SK-N-SH treated with all-trans-retinoic acid at 6 μM for 48 hours (cell line): ENCODE measurements at regions not wholly inside any gene's neighbourhood (a gene's known extent, or its start where the extent isn't known, plus 50 kb on each side); places are given as distances from the start of the nearest gene placed in this dataset.
"Not testable (repeated sequence)": the region's sequence is repeated elsewhere in the genome, so short reads cannot be mapped to it uniquely, and the experiment has no call there.

Experiments used
- ATAC-seq: fragments of 200-7000 bp; cut with Tn5 transposase; 3 replicates; pipeline ENCODE4 v1.9.1; 2020; ENCODE audit warnings: mild to moderate bottlenecking, moderate library complexity
- ARNTL ChIP-seq: fragments of 450-650 bp; formaldehyde crosslinking; IDR thresholded peaks from 2 replicates; pipeline ENCODE4 v1.5.0; 2020; ENCODE audit warnings: low read depth, mild to moderate bottlenecking, moderate library complexity, borderline replicate concordance
- BACH2 ChIP-seq: fragments of 250-450 bp; sonication (Bioruptor Pico); IDR thresholded peaks from 2 replicates; pipeline ENCODE4 v1.9.0; 2021; ENCODE audit warnings: mild to moderate bottlenecking, borderline replicate concordance
- CREB5 ChIP-seq: fragments of 250-450 bp; sonication (Bioruptor Pico); IDR thresholded peaks from 2 replicates; pipeline ENCODE4 v1.5.1; 2020; ENCODE audit warnings: low read depth, mild to moderate bottlenecking, moderate library complexity
- CSDC2 ChIP-seq: fragments of 250-450 bp; sonication (Bioruptor Pico); IDR thresholded peaks from 2 replicates; pipeline ENCODE4 v1.5.0; 2020; ENCODE audit warnings: mild to moderate bottlenecking, moderate library complexity
- ESRRG ChIP-seq: fragments of 250-450 bp; sonication (Bioruptor Pico); IDR thresholded peaks from 2 replicates; pipeline ENCODE4 v1.6.1; 2021; ENCODE audit warnings: mild to moderate bottlenecking
- GLIS3 ChIP-seq: fragments of 250-450 bp; sonication (Bioruptor Pico); IDR thresholded peaks from 2 replicates; pipeline ENCODE4 v1.5.0; 2020; ENCODE audit warnings: mild to moderate bottlenecking, moderate library complexity
- OSR1 ChIP-seq: fragments of 250-450 bp; sonication (Bioruptor Pico); IDR thresholded peaks from 2 replicates; pipeline ENCODE4 v1.8.0; 2022; ENCODE audit warnings: moderate library complexity, mild to moderate bottlenecking, inconsistent platforms
- PPARA ChIP-seq: fragments of 250-450 bp; sonication (Bioruptor Pico); IDR thresholded peaks from 2 replicates; pipeline ENCODE4 v1.5.0; 2020; ENCODE audit warnings: mild to moderate bottlenecking, borderline replicate concordance
- RARB ChIP-seq: fragments of 250-450 bp; sonication (Bioruptor Pico); IDR thresholded peaks from 2 replicates; pipeline ENCODE4 v1.8.0; 2021; ENCODE audit warnings: mild to moderate bottlenecking, moderate library complexity
- SNAI2 ChIP-seq: fragments of 250-450 bp; sonication (Bioruptor Pico); IDR thresholded peaks from 2 replicates; pipeline ENCODE4 v1.5.0; 2020; ENCODE audit warnings: mild to moderate bottlenecking, moderate library complexity
- TCF4 ChIP-seq: fragments of 250-450 bp; sonication (Bioruptor Pico); IDR thresholded peaks from 2 replicates; pipeline ENCODE4 v1.8.0; 2021; ENCODE audit warnings: mild to moderate bottlenecking, moderate library complexity, borderline replicate concordance
- TOX ChIP-seq: fragments of 250-450 bp; sonication (Bioruptor Pico); IDR thresholded peaks from 2 replicates; pipeline ENCODE4 v1.8.0; 2021; ENCODE audit warnings: mild to moderate bottlenecking, moderate library complexity, borderline replicate concordance
- TSHZ2 ChIP-seq: fragments of 250-450 bp; sonication (Bioruptor Pico); IDR thresholded peaks from 2 replicates; pipeline ENCODE4 v1.5.0; 2020; ENCODE audit warnings: mild to moderate bottlenecking, moderate library complexity
- ZC3H10 ChIP-seq: fragments of 250-450 bp; sonication (Bioruptor Pico); IDR thresholded peaks from 2 replicates; pipeline ENCODE4 v1.5.1; 2021; ENCODE audit warnings: mild to moderate bottlenecking, moderate library complexity
- ZFP3 ChIP-seq: fragments of 250-450 bp; sonication (Bioruptor Pico); IDR thresholded peaks from 2 replicates; pipeline ENCODE4 v1.5.0; 2020; ENCODE audit warnings: mild to moderate bottlenecking, moderate library complexity
- ZFP30 ChIP-seq: fragments of 450-650 bp; formaldehyde crosslinking; IDR thresholded peaks from 2 replicates; pipeline ENCODE4 v1.5.0; 2022; ENCODE audit warnings: mild to moderate bottlenecking, moderate library complexity
- ZNF565 ChIP-seq: fragments of 450-650 bp; formaldehyde crosslinking; conservative IDR thresholded peaks from 2 replicates; pipeline ENCODE4 v1.5.0; 2020; ENCODE audit warnings: low read depth, mild to moderate bottlenecking, moderate library complexity
- ZNF70 ChIP-seq: fragments of 450-650 bp; formaldehyde crosslinking; IDR thresholded peaks from 2 replicates; pipeline ENCODE4 v1.5.0; 2020; ENCODE audit warnings: mild to moderate bottlenecking, moderate library complexity
- ZNF8 ChIP-seq: fragments of 450-650 bp; formaldehyde crosslinking; IDR thresholded peaks from 2 replicates; pipeline ENCODE4 v1.5.0; 2020; ENCODE audit warnings: mild to moderate bottlenecking, moderate library complexity
- TF ChIP-seq, protein P1 (sequence below): fragments of 250-450 bp; sonication (Bioruptor Pico); IDR thresholded peaks from 2 replicates; pipeline ENCODE4 v1.8.0; 2020; ENCODE audit warnings: mild to moderate bottlenecking, moderate library complexity, borderline replicate concordance

GRCh38 chr4:128758314-128758922, 51.1 kb upstream of the JADE1 start:
- no peak for ATAC-seq

GRCh38 chr4:128757712-128758111, 51.8 kb upstream of the JADE1 start:
- TF ChIP-seq, protein P1, sequence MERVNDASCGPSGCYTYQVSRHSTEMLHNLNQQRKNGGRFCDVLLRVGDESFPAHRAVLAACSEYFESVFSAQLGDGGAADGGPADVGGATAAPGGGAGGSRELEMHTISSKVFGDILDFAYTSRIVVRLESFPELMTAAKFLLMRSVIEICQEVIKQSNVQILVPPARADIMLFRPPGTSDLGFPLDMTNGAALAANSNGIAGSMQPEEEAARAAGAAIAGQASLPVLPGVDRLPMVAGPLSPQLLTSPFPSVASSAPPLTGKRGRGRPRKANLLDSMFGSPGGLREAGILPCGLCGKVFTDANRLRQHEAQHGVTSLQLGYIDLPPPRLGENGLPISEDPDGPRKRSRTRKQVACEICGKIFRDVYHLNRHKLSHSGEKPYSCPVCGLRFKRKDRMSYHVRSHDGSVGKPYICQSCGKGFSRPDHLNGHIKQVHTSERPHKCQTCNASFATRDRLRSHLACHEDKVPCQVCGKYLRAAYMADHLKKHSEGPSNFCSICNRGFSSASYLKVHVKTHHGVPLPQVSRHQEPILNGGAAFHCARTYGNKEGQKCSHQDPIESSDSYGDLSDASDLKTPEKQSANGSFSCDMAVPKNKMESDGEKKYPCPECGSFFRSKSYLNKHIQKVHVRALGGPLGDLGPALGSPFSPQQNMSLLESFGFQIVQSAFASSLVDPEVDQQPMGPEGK (CRISPR knock-in tag), result no peak
- TF ChIP-seq ESRRG (no peak), TCF4 (no peak), ZFP3 (CRISPR knock-in tag) (no peak), ZFP30 (CRISPR knock-in tag) (no peak), PPARA (CRISPR knock-in tag) (no peak)
- peak; percentile 64 for ATAC-seq

More at GRCh38 chr4:128758314-128758922, 51.1 kb upstream of the JADE1 start:
- no peak for TF ChIP-seq SNAI2
- no peak for TF ChIP-seq TOX
- TF ChIP-seq ARNTL (CRISPR knock-in tag), result no peak
- no peak for TF ChIP-seq RARB (CRISPR knock-in tag)
- TF ChIP-seq TSHZ2, result no peak
- TF ChIP-seq, protein P1 (CRISPR knock-in tag), result no peak
- TF ChIP-seq ZFP30 (CRISPR knock-in tag), result no peak
- no peak for TF ChIP-seq CSDC2 (CRISPR knock-in tag)
- TF ChIP-seq BACH2 (CRISPR knock-in tag), result no peak
- TF ChIP-seq ZNF8 (CRISPR knock-in tag), result no peak
- no peak for TF ChIP-seq ZNF70 (CRISPR knock-in tag)
- TF ChIP-seq PPARA (CRISPR knock-in tag), result no peak
- TF ChIP-seq ZFP3 (CRISPR knock-in tag), result no peak
- no peak for TF ChIP-seq ZC3H10
- no peak for TF ChIP-seq ZNF565 (CRISPR knock-in tag)
- no peak for TF ChIP-seq OSR1 (CRISPR knock-in tag)

GRCh38 chr4:128751354-128751753, 58.1 kb upstream of the JADE1 start:
- TF ChIP-seq TCF4 (no peak), ZFP3 (CRISPR knock-in tag) (no peak), ZNF565 (CRISPR knock-in tag) (no peak), TOX (no peak), ZNF8 (CRISPR knock-in tag) (no peak), CREB5 (no peak), GLIS3 (no peak), OSR1 (CRISPR knock-in tag) (no peak), ESRRG (no peak), RARB (CRISPR knock-in tag) (no peak), PPARA (CRISPR knock-in tag) (no peak), ZFP30 (CRISPR knock-in tag) (no peak)
- TF ChIP-seq, protein P1 (CRISPR knock-in tag), result no peak
- TF ChIP-seq, all 23 proteins: peak for 0
- ATAC-seq, result no peak

DNA sequence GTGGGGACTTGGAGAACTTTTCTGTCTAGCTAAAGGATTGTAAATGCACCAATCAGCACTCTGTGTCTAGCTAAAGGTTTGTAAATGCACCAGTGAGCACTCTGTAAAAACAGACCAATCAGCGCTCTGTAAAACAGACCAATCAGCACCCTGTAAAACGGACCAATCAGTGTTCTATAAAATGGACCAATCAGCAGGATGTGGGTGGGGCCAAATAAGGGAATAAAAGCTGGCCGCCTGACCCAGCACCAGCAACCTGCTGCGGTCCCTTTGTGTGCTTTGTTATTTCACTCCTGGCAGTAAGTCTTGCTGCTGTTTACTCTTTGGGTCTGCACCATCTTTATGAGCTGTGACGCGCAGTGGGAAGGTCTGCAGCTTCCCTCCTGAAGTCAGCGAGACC, 67.8 kb upstream of the JADE1 start:
- not testable (repeated sequence) for ATAC-seq
